GM13976 (cell line): ENCODE measurements at regions not wholly inside any gene's neighbourhood (a gene's known extent, or its start where the extent isn't known, plus 50 kb on each side); places are given as distances from the start of the nearest gene placed in this dataset.

ENCODE experiments used
- DNase-seq: peaks from one replicate; pipeline ENCODE4 v3.0.0; 2012; ENCODE audit warnings: low spot score
- CTCF ChIP-seq: IDR thresholded peaks from 2 replicates; pipeline ENCODE4 v1.5.1; 2012; ENCODE audit warnings: borderline replicate concordance, mild to moderate bottlenecking; ENCODE audit not compliant: insufficient read depth; ENCODE audit errors: extremely low read depth, missing control alignments, control extremely low read depth
- in situ Hi-C: fragments of 300-500 bp; cut with MboI; formaldehyde crosslinking; loops from one replicate; pipeline ENCODE4 v1.12.0; 2022; ENCODE audit warnings: low sequenced_read_pairs, mixed read lengths, inconsistent platforms; ENCODE audit not compliant: unreplicated experiment

DNA sequence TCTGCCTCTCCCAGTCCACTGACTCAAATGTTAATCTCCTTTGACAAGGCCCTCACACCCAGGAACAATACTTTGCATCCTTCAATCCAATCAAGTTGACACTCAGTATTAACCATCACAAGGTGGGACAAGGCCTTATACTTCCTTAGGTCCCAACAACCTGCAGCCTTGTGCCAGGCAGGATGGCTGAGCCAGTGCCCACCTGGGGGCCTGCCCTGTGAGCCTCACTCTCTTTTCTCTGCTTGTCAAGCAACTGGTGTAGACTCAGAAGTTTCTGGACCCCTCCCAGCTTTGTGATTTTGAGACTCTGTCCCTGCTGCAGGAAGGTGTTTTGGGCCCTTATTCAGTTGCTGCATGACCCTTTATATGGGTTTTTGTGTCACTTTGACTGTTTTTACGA, 310.0 kb upstream of the C1orf174 start:
- DNase-seq = no peak
- TF ChIP-seq CTCF = no peak
- in situ Hi-C loops = no loop called here

DNA sequence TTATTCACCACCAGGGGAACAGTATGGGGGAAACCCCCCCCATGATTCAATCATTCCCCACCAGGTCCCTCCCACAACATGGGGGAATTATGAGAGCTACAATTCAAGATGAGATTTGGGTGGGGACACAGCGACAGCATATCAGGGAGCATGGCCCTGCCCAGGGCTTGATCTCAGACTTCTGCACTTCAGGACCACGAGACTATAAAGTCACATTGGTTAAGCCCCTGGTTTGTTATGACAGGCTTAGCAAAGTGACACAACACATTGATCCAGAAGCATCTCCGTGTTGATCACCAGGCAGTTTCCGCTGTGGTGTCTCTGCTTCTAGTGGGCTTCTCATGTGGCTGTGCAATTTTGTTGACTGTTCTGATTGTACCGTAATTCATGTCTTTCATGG, 312.7 kb upstream of the C1orf174 start:
- in situ Hi-C loops = no loop called here
- DNase-seq = no peak
- TF ChIP-seq CTCF = no peak

DNA sequence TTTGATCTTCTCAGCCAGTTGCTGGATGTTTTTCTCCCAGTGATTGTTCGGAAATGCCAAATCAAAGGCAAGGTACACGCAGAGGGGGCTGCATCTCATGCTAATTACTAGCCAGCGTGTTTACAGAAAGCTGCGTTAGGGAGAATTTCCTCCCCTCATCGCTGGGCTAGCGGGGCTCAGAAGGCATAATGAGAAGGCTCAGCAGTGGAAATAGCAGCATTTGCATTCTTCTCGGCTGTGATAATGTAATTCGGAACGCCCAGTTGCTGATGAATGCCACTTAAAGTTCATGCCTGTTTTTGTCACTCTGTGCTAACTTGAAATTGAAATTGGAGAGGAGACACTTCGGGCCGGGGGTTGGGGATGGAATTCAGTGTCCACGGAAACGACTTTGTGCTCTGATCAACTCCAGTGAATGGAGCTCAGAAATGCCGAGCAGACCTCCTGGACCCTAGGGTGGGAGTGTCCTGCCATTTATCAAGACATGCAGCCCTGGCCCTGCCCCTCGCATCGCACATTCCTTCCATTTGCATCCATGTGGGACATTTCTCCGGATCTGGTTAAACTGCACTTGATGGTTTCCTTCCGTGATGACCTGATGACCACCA, 313.4 kb upstream of the C1orf174 start:
- in situ Hi-C loops = no loop called here
- no peak for TF ChIP-seq CTCF
- DNase-seq = no peak

GRCh38 chr1:4214826-4215225, 314.8 kb upstream of the C1orf174 start:
- DNase-seq = no peak
- no peak for TF ChIP-seq CTCF
- in situ Hi-C loops = no loop called here

- no peak for TF ChIP-seq CTCF
- in situ Hi-C loops = no loop called here
- no peak for DNase-seq
These were observed 315.3 kb upstream of the C1orf174 start for GRCh38 chr1:4215391-4215790.

GRCh38 chr1:4216231-4216630, 316.2 kb upstream of the C1orf174 start:
- TF ChIP-seq CTCF = no peak
- in situ Hi-C loops = no loop called here
- DNase-seq = no peak
